GM12878 (cell line): ENCODE measurements at regions not wholly inside any gene's neighbourhood (a gene's known extent, or its start where the extent isn't known, plus 50 kb on each side); places are given as distances from the start of the nearest gene placed in this dataset.

Experiments
- ATAC-seq: fragments of 200-7000 bp; cut with Tn5 transposase; 3 replicates; pipeline ENCODE4 v1.9.1; 2020; ENCODE audit warnings: mild to moderate bottlenecking, moderate library complexity
- BruUV-seq: library from RNA; stranded (reverse); fragments of 400-500 nt; replicated peaks from 2 replicates; lab custom pipeline; 2021; lab: Mats Ljungman, UMichigan
- CTCF ChIA-PET: fragments of 300-600 bp; sonication (Branson Sonifier 250); formaldehyde crosslinking; extraction: SDS; loops from one replicate; lab custom pipeline; 2021; ENCODE audit warnings: inconsistent platforms; lab: Yijun Ruan, JAX
- POLR2A ChIA-PET: fragments of 350-600 bp; formaldehyde crosslinking; extraction: SDS; loops from one replicate; lab custom pipeline; 2021; ENCODE audit warnings: inconsistent platforms; lab: Charles Lee
- RAD21 ChIA-PET: fragments of 300-600 bp; sonication (Branson Sonifier 250); formaldehyde crosslinking; loops from one replicate; lab custom pipeline; 2023; ENCODE audit warnings: antibody characterized with exemption; ENCODE audit not compliant: unreplicated experiment; lab: Charles Lee
- SMC1A ChIA-PET: fragments of 300-600 bp; sonication (Branson Sonifier 250); formaldehyde crosslinking; loops from one replicate; lab custom pipeline; 2023; ENCODE audit not compliant: unreplicated experiment, uncharacterized antibody; lab: Charles Lee
- DNase-seq: peaks from one replicate; pipeline ENCODE4 v3.0.0-alpha.2; 2011; ENCODE audit warnings: low read depth, low spot score
- FAIRE-seq: peaks from 3 replicates; lab custom pipeline; 2011; peaks lifted over from hg19 to GRCh38; lab: Jason Lieb, UNC
- H2AFZ ChIP-seq: 2 replicates; pipeline ENCODE4 v1.6.0; 2011; ENCODE audit warnings: low read depth, low read length, control low read depth; ENCODE audit not compliant: control insufficient read depth
- H3K27ac ChIP-seq: 2 replicates; pipeline ENCODE4 v1.5.1; 2011; ENCODE audit warnings: control low read depth; ENCODE audit not compliant: control insufficient read depth, insufficient read depth
- H3K27me3 ChIP-seq, 2 experiments: replicated peaks in 1 of 2; 2 replicates each; pipeline versions ENCODE4 v1.6.0 to v1.6.1; 2011; ENCODE audit warnings: low read length in 1 of 2; ENCODE audit not compliant: control insufficient read depth in 2 of 2, insufficient read depth in 2 of 2
- H3K36me3 ChIP-seq, 2 experiments: 2 replicates each; pipeline ENCODE4 v1.5.1; 2011; ENCODE audit warnings: low read length in 1 of 2; ENCODE audit not compliant: control insufficient read depth in 2 of 2, insufficient read depth in 2 of 2
- H3K4me1 ChIP-seq: 2 replicates; pipeline ENCODE4 v1.6.1; 2011; ENCODE audit warnings: mild to moderate bottlenecking, low read length, moderate library complexity, mixed read lengths; ENCODE audit not compliant: control insufficient read depth, insufficient read depth
- H3K4me2 ChIP-seq: 2 replicates; pipeline ENCODE4 v1.6.0; 2011; ENCODE audit warnings: control low read depth; ENCODE audit not compliant: control insufficient read depth, insufficient read depth
- H3K4me3 ChIP-seq: fragments of 200-600 bp; sonication (generic); 2 replicates; pipeline ENCODE4 v1.5.1; 2016
- H3K79me2 ChIP-seq: 2 replicates; pipeline ENCODE4 v1.6.0; 2011; ENCODE audit warnings: low read length; ENCODE audit not compliant: control insufficient read depth, insufficient read depth
- H3K9ac ChIP-seq: 2 replicates; pipeline ENCODE4 v1.8.0; 2011; ENCODE audit warnings: low read length, control low read depth, mixed read lengths; ENCODE audit not compliant: control insufficient read depth, insufficient read depth
- H3K9me3 ChIP-seq: replicated peaks from 3 replicates; pipeline ENCODE4 v1.5.1; 2011; ENCODE audit warnings: mild to moderate bottlenecking, low read length; ENCODE audit not compliant: control insufficient read depth, insufficient read depth
- H4K20me1 ChIP-seq: 2 replicates; pipeline ENCODE4 v1.6.0; 2011; ENCODE audit not compliant: control insufficient read depth, insufficient read depth
- E2F4 ChIP-seq: IDR thresholded peaks from 2 replicates; pipeline ENCODE4 v1.6.1; 2012; ENCODE audit warnings: low read depth, low read length, improper control_type of control experiment
- E2F8 ChIP-seq: fragments of 450-650 bp; IDR thresholded peaks from 2 replicates; pipeline ENCODE4 v1.6.1; 2018; ENCODE audit warnings: mild to moderate bottlenecking, low read depth, moderate library complexity; ENCODE audit not compliant: partially characterized antibody
- E4F1 ChIP-seq: fragments of 450-650 bp; IDR thresholded peaks from 2 replicates; pipeline ENCODE4 v1.6.1; 2018; ENCODE audit warnings: borderline replicate concordance, mild to moderate bottlenecking; ENCODE audit not compliant: partially characterized antibody
- EGR1 ChIP-seq, 2 experiments: IDR thresholded peaks; 1 replicate in 1 of 2; 2 replicates in 1 of 2; pipeline ENCODE4 v1.6.1; 2011 to 2012; ENCODE audit warnings: low read depth in 2 of 2, low read length in 2 of 2, borderline replicate concordance in 1 of 2, mild to moderate bottlenecking in 1 of 2, moderate library complexity in 1 of 2
- NR2F1 ChIP-seq: fragments of 450-650 bp; conservative IDR thresholded peaks from 2 replicates; pipeline ENCODE4 v1.6.1; 2017; ENCODE audit warnings: mild to moderate bottlenecking
- REST ChIP-seq: IDR thresholded peaks from 2 replicates; pipeline ENCODE4 v1.6.1; 2012; ENCODE audit warnings: mild to moderate bottlenecking, low read depth, low read length
- USF2 ChIP-seq: IDR thresholded peaks from 2 replicates; pipeline ENCODE4 v1.6.1; 2011; ENCODE audit warnings: low read depth, low read length, improper control_type of control experiment, borderline replicate concordance
- ZNF217 ChIP-seq: fragments of 450-650 bp; IDR thresholded peaks from 2 replicates; pipeline ENCODE4 v1.6.1; 2017; ENCODE audit warnings: antibody characterized with exemption, mild to moderate bottlenecking
- WGBS: methylation state at CpG from one replicate; pipeline ENCODE4 v1.1.6; 2016; ENCODE audit warnings: low lambda C conversion rate; ENCODE audit not compliant: insufficient replicate concordance, insufficient coverage; ENCODE audit errors: missing lambda C conversion rate; 5-methylcytosine and 5-hydroxymethylcytosine counted together
- in situ Hi-C: fragments of 300-500 bp; cut with MboI; formaldehyde crosslinking; loops from 9 replicates; pipeline ENCODE4 v1.14.3; 2018; ENCODE audit warnings: mixed read lengths
- intact Hi-C: fragments of 100-400 bp; cut with micrococcal nuclease; formaldehyde crosslinking; loops from one replicate; pipeline ENCODE4 v1.14.2; 2022; ENCODE audit not compliant: unreplicated experiment

GRCh38 chr13:23129331-23129730 is 51.4 kb upstream of the SGCG start:
- in situ Hi-C loops, result no loop called here
- Histone ChIP-seq H3K79me2 (no peaks in the 10 kb centered on the region), H3K9ac (no peak overlapping the region), H3K27me3 (no peaks in the 10 kb centered on the region), H3K4me3 (no peak overlapping the region), H3K36me3 (no peaks in the 10 kb centered on the region), H3K9me3 (no peaks in the 10 kb centered on the region), H3K4me1 (no peaks in the 10 kb centered on the region), H4K20me1 (no peaks in the 10 kb centered on the region), H3K27ac (no peak overlapping the region), H3K4me2 (no peak overlapping the region), H2AFZ (no peak overlapping the region)
- ChIA-PET SMC1A (no interaction called here), POLR2A (no interaction called here), CTCF (no interaction called here), RAD21 (no interaction called here)
- intact Hi-C loops, result no loop called here
- BruUV-seq, result no TSS peak
- no peak for DNase-seq
- ATAC-seq, result no peak
- 44% methylated on average over 3 of the region's 3 CpGs for WGBS
- FAIRE-seq, result no peak
- no peak for TF ChIP-seq E2F8
- no peak for TF ChIP-seq NR2F1
- no peak for TF ChIP-seq E4F1
- no peak for TF ChIP-seq USF2
- TF ChIP-seq E2F4, result no peak
- no peak for TF ChIP-seq EGR1 (IDR thresholded peaks at IDR 0.05; ENCODE audit: borderline replicate concordance in 1 of 2, low read depth in 2 of 2, low read length in 2 of 2)
- no peak for TF ChIP-seq ZNF217
- no peak for TF ChIP-seq REST
